HG02970 (cell line): ENCODE measurements at regions not wholly inside any gene's neighbourhood (a gene's known extent, or its start where the extent isn't known, plus 50 kb on each side); places are given as distances from the start of the nearest gene placed in this dataset.

Experiments used
- ATAC-seq: cut with Tn5 transposase; IDR thresholded peaks from one replicate; pipeline ENCODE4 v1.9.1; 2021; ENCODE audit warnings: mild to moderate bottlenecking, moderate library complexity, moderate number of reproducible peaks; ENCODE audit not compliant: unreplicated experiment, low FRiP score

- no peak for ATAC-seq
These were observed 312.7 kb downstream of the SPRY1 start for GRCh38 chr4:123709336-123709735.

- ATAC-seq, result no peak
These were observed 334.4 kb downstream of the SPRY1 start for GRCh38 chr4:123731035-123731434.

GRCh38 chr4:123737156-123737555 lies 340.6 kb downstream of the SPRY1 start:
- ATAC-seq, result no peak

GRCh38 chr4:123739806-123740205 lies 343.2 kb downstream of the SPRY1 start:
- no peak for ATAC-seq

GRCh38 chr4:123740236-123740635 lies 343.6 kb downstream of the SPRY1 start:
- ATAC-seq, result no peak

GRCh38 chr4:123741906-123742305 lies 345.3 kb downstream of the SPRY1 start:
- no peak for ATAC-seq

GRCh38 chr4:123743848-123744247 lies 347.3 kb downstream of the SPRY1 start:
- no peak for ATAC-seq

- ATAC-seq, result no peak
These were observed 348.2 kb downstream of the SPRY1 start for GRCh38 chr4:123744664-123745290.

GRCh38 chr4:123747016-123747415 lies 350.4 kb downstream of the SPRY1 start:
- ATAC-seq, result no peak

GRCh38 chr4:123748806-123749205 lies 352.2 kb downstream of the SPRY1 start:
- ATAC-seq, result no peak

- ATAC-seq, result no peak
These were observed 352.8 kb downstream of the SPRY1 start for GRCh38 chr4:123749383-123749782.

GRCh38 chr4:123750044-123750443 lies 353.4 kb downstream of the SPRY1 start:
- no peak for ATAC-seq

GRCh38 chr4:123755655-123756054 lies 359.1 kb downstream of the SPRY1 start:
- ATAC-seq, result no peak

GRCh38 chr4:123767806-123768205 lies 371.2 kb downstream of the SPRY1 start:
- ATAC-seq, result no peak

GRCh38 chr4:123770884-123771283 lies 374.3 kb downstream of the SPRY1 start:
- no peak for ATAC-seq

- ATAC-seq, result peak; percentile 72
These were observed 379.7 kb downstream of the SPRY1 start for GRCh38 chr4:123776267-123776666.

- no peak for ATAC-seq
These were observed 380.8 kb downstream of the SPRY1 start for GRCh38 chr4:123777373-123777772.

- ATAC-seq, result no peak
These were observed 386.7 kb downstream of the SPRY1 start for GRCh38 chr4:123783151-123783790.

GRCh38 chr4:123783921-123784320 lies 387.3 kb downstream of the SPRY1 start:
- ATAC-seq, result no peak

- no peak for ATAC-seq
These were observed 388.0 kb downstream of the SPRY1 start for GRCh38 chr4:123784626-123785025.

GRCh38 chr4:123785538-123785937 lies 388.9 kb downstream of the SPRY1 start:
- no peak for ATAC-seq

- ATAC-seq, result no peak
These were observed 389.7 kb downstream of the SPRY1 start for GRCh38 chr4:123786163-123786915.
